IMR-90 (cell line): ENCODE measurements at regions not wholly inside any gene's neighbourhood (a gene's known extent, or its start where the extent isn't known, plus 50 kb on each side); places are given as distances from the start of the nearest gene placed in this dataset.

Experiments used
- ATAC-seq: fragments of 200-7000 bp; cut with Tn5 transposase; 2 replicates; pipeline ENCODE4 v1.9.1; 2020; ENCODE audit warnings: low read depth, mild to moderate bottlenecking, moderate library complexity
- BruUV-seq: library from RNA; stranded (reverse); fragments of 400-500 nt; replicated peaks from 2 replicates; lab custom pipeline; 2021; lab: Mats Ljungman, UMichigan
- CTCF ChIA-PET: fragments of 300-600 bp; formaldehyde crosslinking; extraction: SDS; loops from one replicate; lab custom pipeline; 2021; ENCODE audit warnings: antibody characterized with exemption; lab: Yijun Ruan, JAX
- POLR2A ChIA-PET: fragments of 300-600 bp; sonication (Branson Sonifier 250); formaldehyde crosslinking; loops from one replicate; lab custom pipeline; 2022; ENCODE audit warnings: antibody characterized with exemption; ENCODE audit not compliant: unreplicated experiment; lab: Charles Lee
- DNase-seq: peaks from one replicate; pipeline ENCODE4 v3.0.0; 2013
- H2AFZ ChIP-seq: replicated peaks from 2 replicates; pipeline ENCODE3; 2013; ENCODE audit warnings: low read length, mild to moderate bottlenecking; ENCODE audit not compliant: poor library complexity
- H2AK5ac ChIP-seq: 2 replicates; pipeline ENCODE4 v1.6.1; 2013; ENCODE audit warnings: low read depth, low read length, inconsistent platforms
- H2AK9ac ChIP-seq: replicated peaks from 2 replicates; pipeline ENCODE3; 2013; ENCODE audit warnings: mild to moderate bottlenecking, low read depth, low read length, moderate library complexity; ENCODE audit not compliant: poor library complexity
- H2BK120ac ChIP-seq: 2 replicates; pipeline ENCODE4 v1.6.1; 2013; ENCODE audit warnings: low read depth, low read length, inconsistent platforms
- H2BK15ac ChIP-seq: 3 replicates; pipeline ENCODE4 v1.6.1; 2013; ENCODE audit warnings: low read depth, low read length, inconsistent platforms
- H2BK20ac ChIP-seq: 2 replicates; pipeline ENCODE4 v1.6.1; 2013; ENCODE audit warnings: low read depth, mild to moderate bottlenecking, inconsistent platforms, low read length, moderate library complexity
- H2BK5ac ChIP-seq: 2 replicates; pipeline ENCODE4 v1.6.1; 2013; ENCODE audit warnings: mild to moderate bottlenecking, low read depth, low read length, inconsistent platforms; ENCODE audit not compliant: poor library complexity, severe bottlenecking
- H3K14ac ChIP-seq: replicated peaks from 2 replicates; pipeline ENCODE4 v1.6.1; 2013; ENCODE audit warnings: low read depth, low read length, inconsistent platforms
- H3K18ac ChIP-seq: 2 replicates; pipeline ENCODE4 v1.6.1; 2013; ENCODE audit warnings: low read depth, low read length, control low read depth
- H3K23ac ChIP-seq: 2 replicates; pipeline ENCODE4 v1.6.1; 2013; ENCODE audit warnings: low read depth, low read length, inconsistent platforms
- H3K27ac ChIP-seq: 2 replicates; pipeline ENCODE4 v1.5.1; 2013; ENCODE audit warnings: mild to moderate bottlenecking, control low read depth, low read length; ENCODE audit not compliant: insufficient read depth
- H3K27me3 ChIP-seq: 2 replicates; pipeline ENCODE4 v1.6.1; 2013; ENCODE audit warnings: low read length; ENCODE audit not compliant: control insufficient read depth, insufficient read depth
- H3K36me3 ChIP-seq: 2 replicates; pipeline ENCODE4 v1.6.1; 2013; ENCODE audit warnings: low read length, mixed read lengths; ENCODE audit not compliant: control insufficient read depth, insufficient read depth
- H3K4ac ChIP-seq: 2 replicates; pipeline ENCODE4 v1.6.1; 2013; ENCODE audit warnings: low read depth, low read length, inconsistent platforms
- H3K4me1 ChIP-seq: 2 replicates; pipeline ENCODE4 v1.6.1; 2013; ENCODE audit warnings: low read length, mixed read lengths; ENCODE audit not compliant: control insufficient read depth, insufficient read depth
- H3K4me2 ChIP-seq: 2 replicates; pipeline ENCODE4 v1.6.1; 2013; ENCODE audit warnings: low read depth, mild to moderate bottlenecking, control low read depth, low read length, moderate library complexity
- H3K4me3 ChIP-seq: 2 replicates; pipeline ENCODE4 v1.5.1; 2013; ENCODE audit warnings: low read depth, mild to moderate bottlenecking, control low read depth, low read length, moderate library complexity; ENCODE audit not compliant: insufficient read depth
- H3K56ac ChIP-seq: 2 replicates; pipeline ENCODE4 v1.6.1; 2013; ENCODE audit warnings: low read length, inconsistent platforms; ENCODE audit not compliant: insufficient read depth; ENCODE audit errors: extremely low read depth
- H3K79me1 ChIP-seq, 2 experiments: 2 replicates each; pipeline ENCODE4 v1.6.1; 2013; ENCODE audit warnings: low read length in 2 of 2, inconsistent platforms in 1 of 2, low read depth in 1 of 2
- H3K9ac ChIP-seq: 2 replicates; pipeline ENCODE4 v1.6.1; 2013; ENCODE audit warnings: low read depth, low read length, control low read depth
- H3K9me1 ChIP-seq: 2 replicates; pipeline ENCODE4 v1.6.1; 2013; ENCODE audit warnings: low read length, inconsistent platforms; ENCODE audit not compliant: insufficient read depth
- H3K9me3 ChIP-seq: 2 replicates; pipeline ENCODE4 v1.6.1; 2013; ENCODE audit warnings: low read length; ENCODE audit not compliant: control insufficient read depth, insufficient read depth
- H4K20me1 ChIP-seq: 2 replicates; pipeline ENCODE4 v1.6.1; 2013; ENCODE audit warnings: low read length, inconsistent platforms; ENCODE audit not compliant: insufficient read depth
- H4K5ac ChIP-seq: 2 replicates; pipeline ENCODE4 v1.6.1; 2013; ENCODE audit warnings: mild to moderate bottlenecking, low read depth, low read length, control low read depth
- H4K8ac ChIP-seq, 2 experiments: 2 replicates each; pipeline ENCODE4 v1.6.1; 2013; ENCODE audit warnings: low read depth in 2 of 2, low read length in 2 of 2, control low read depth in 1 of 2, inconsistent platforms in 1 of 2
- H4K91ac ChIP-seq: 2 replicates; pipeline ENCODE4 v1.6.1; 2013; ENCODE audit warnings: low read depth, low read length, inconsistent platforms; ENCODE audit not compliant: insufficient read depth
- MXI1 ChIP-seq: IDR thresholded peaks from 2 replicates; pipeline ENCODE4 v1.6.1; 2012; ENCODE audit warnings: low read depth, mild to moderate bottlenecking, low read length, moderate library complexity, borderline replicate concordance
- RAD21 ChIP-seq: IDR thresholded peaks from 2 replicates; pipeline ENCODE4 v1.6.1; 2012; ENCODE audit warnings: low read length, improper control_type of control experiment
- WGBS, 2 experiments: methylation state at CpG; one replicate each; pipeline versions ENCODE4 v1.1.5 to v1.1.7; 2013; ENCODE audit warnings: missing lambda C conversion rate in 2 of 2; ENCODE audit not compliant: insufficient read length in 1 of 2; ENCODE audit errors: extremely low coverage in 2 of 2; 5-methylcytosine and 5-hydroxymethylcytosine counted together
- dilution Hi-C: fragments of 300-500 bp; cut with HindIII; formaldehyde crosslinking; loops from one replicate; pipeline ENCODE4 v1.14.3; 2018; ENCODE audit warnings: low sequenced_read_pairs; ENCODE audit not compliant: unreplicated experiment
- in situ Hi-C: fragments of 300-500 bp; cut with MboI; formaldehyde crosslinking; loops from 3 replicates; pipeline ENCODE4 v1.14.3; 2019; ENCODE audit warnings: low sequenced_read_pairs, inconsistent platforms, mixed read lengths
- intact Hi-C: fragments of 100-400 bp; cut with micrococcal nuclease; formaldehyde crosslinking; loops from 2 replicates; pipeline ENCODE4 v1.10.0; 2022

- peak overlapping the region; percentile 39 for H2BK5ac ChIP-seq
- H3K4me3 ChIP-seq: no peak overlapping the region
- no peak overlapping the region for H2AK5ac ChIP-seq
- H3K23ac ChIP-seq: no peak overlapping the region
- no peaks in the 10 kb centered on the region for H3K79me1 ChIP-seq
- H3K9ac ChIP-seq: no peak overlapping the region
- H3K56ac ChIP-seq: no peak overlapping the region
- H3K27ac ChIP-seq: no peak overlapping the region
- no peak overlapping the region for H2AFZ ChIP-seq
- no CpG with 5 or more reads among the region's 10 CpGs for WGBS, 2 experiments
- no peak overlapping the region for H4K91ac ChIP-seq
- POLR2A ChIA-PET: no interaction called here
- H3K4ac ChIP-seq: no peak overlapping the region
- no peaks in the 10 kb centered on the region for H3K9me1 ChIP-seq
- peak overlapping the region in 1 of 2 experiments; percentile 33; a peak in 1 of 4 replicates for H4K8ac ChIP-seq
- no peak overlapping the region; the same call in 1 of the 2 replicates for H3K4me2 ChIP-seq
- H3K27me3 ChIP-seq: no peaks in the 10 kb centered on the region
- no peak overlapping the region for H2AK9ac ChIP-seq
- dilution Hi-C loops: no loop called here
- ATAC-seq (0 out of 2 replicates have a peak, but pooled peaks have one; percentile 24), DNase-seq (no peak)
- H4K20me1 ChIP-seq: no peaks in the 10 kb centered on the region
- no peaks in the 10 kb centered on the region for H3K36me3 ChIP-seq
- BruUV-seq: no TSS peak
- no peak overlapping the region for H2BK120ac ChIP-seq
- H3K4me1 ChIP-seq: no peaks in the 10 kb centered on the region
- CTCF ChIA-PET: no interaction called here
- in situ Hi-C loops: no loop called here
- no peak overlapping the region for H3K18ac ChIP-seq
- intact Hi-C loops: no loop called here
- no peak overlapping the region for H2BK15ac ChIP-seq
- no peak overlapping the region for H3K14ac ChIP-seq
- TF ChIP-seq MXI1: no peak
- TF ChIP-seq RAD21: no peak
- H4K5ac ChIP-seq: no peak overlapping the region
- H3K9me3 ChIP-seq: no peaks in the 10 kb centered on the region
- H2BK20ac ChIP-seq: no peak overlapping the region
Measured at GRCh38 chr4:32196950-32197688, 1477.0 kb downstream of the PCDH7 start.
